Stimulated activated CD8-positive, alpha-beta memory T cell treated with anti-CD3 and anti-CD28 coated beads, Interleukin-7, amount 100 ng/mL, for 48 hours (primary cell): ENCODE measurements at regions not wholly inside any gene's neighbourhood (a gene's known extent, or its start where the extent isn't known, plus 50 kb on each side); places are given as distances from the start of the nearest gene placed in this dataset.
"Not testable (repeated sequence)": the region's sequence is repeated elsewhere in the genome, so short reads cannot be mapped to it uniquely, and the experiment has no call there.

Experiments used
- DNase-seq, 2 donors: peaks; one replicate each; pipeline ENCODE4 v3.0.0-alpha.2; 2020; ENCODE audit warnings: low read depth in 1 of 2; ENCODE audit errors: extremely low read depth in 1 of 2

GRCh38 chr2:64936809-64937208, 52.4 kb upstream of the SLC1A4 start:
- no peak for DNase-seq

DNA sequence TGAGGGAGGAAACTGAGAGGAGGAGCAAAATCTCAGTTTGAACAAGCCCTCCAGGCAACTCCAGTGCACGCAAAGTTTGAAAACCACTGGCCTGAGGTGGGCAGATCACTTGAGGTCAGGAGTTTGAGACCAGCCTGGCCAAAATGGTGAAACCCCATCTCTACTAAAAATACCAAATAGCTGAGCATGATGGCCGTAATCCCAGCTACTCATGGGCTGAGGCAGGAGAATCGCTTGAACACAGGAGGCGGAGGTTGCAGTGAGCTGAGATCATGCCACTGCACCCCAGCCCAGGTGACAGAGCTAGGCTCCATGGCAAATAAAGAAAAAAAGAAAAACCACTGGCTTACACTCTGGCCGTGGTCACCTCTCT, 51.9 kb upstream of the SLC1A4 start:
- DNase-seq: not testable (repeated sequence)

GRCh38 chr2:64937687-64938491, 51.3 kb upstream of the SLC1A4 start:
- no peak for DNase-seq

DNA sequence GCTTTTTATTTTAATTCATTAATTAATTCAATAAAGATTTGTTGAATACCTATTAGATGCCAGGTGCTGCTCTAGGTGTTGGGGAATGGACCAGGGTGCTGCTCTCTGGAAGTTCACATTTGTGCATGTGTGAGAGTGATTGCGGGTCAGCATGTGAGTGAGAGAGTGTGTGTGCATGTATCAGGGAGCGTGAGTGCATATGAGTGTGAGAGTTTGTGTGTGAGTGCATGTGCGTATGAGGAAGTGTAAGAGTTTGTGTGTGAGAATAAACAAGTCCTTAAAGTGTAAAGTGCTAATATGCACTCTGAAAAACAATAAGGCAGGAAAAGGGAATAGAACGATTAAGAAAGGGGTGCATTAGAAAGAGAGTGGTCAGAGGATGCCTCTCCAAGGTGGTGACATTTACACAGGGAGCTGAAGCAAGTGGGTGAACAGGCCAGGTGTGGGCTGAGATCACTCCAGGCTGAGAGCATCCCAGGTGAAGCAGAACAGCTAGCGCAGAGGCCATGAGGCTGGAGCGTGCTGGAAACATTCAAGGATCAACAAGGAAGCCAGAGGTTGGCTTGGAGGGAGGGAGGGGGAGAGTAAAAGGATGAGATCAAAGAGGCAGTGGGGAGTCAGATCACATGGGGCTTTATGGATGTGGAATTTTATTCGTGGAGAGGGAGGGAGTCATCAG, 50.5 kb upstream of the SLC1A4 start:
- no peak for DNase-seq

DNA sequence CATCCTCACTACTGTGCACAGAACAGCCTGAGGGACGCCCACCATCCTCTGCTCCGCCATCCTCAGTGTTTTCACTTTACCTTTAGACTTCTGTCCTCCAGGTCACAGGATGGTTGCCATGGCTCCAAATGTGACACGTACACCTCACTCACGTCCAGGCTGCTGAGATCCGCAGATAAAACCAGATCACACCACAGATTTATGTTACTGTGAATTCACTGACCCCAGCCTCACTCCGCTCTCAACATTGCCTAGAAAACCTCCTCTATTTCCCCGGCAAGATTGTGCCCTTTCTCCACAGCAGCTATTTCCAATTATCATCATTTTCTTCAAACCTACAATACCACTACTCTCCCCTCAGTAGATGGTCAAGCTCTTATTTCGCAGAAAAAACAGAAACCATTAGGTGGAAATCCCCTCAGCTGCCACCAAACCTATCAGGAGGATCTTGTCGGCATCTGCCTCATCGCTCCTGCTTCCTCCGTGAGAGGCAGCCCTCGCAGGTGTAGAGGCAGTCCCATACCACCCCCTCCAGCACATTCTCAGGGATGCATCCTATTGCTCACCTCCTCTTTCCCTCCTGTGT, 49.8 kb upstream of the SLC1A4 start:
- DNase-seq: no peak
